A549 (cell line): ENCODE measurements at regions not wholly inside any gene's neighbourhood (a gene's known extent, or its start where the extent isn't known, plus 50 kb on each side); places are given as distances from the start of the nearest gene placed in this dataset.
A peak's percentile ranks its signal among the peaks of the same experiment; 100 is the strongest.

Source experiments
- ATAC-seq, 2 experiments: fragments of 200-7000 bp in 1 of 2; fragments of >200 bp in 1 of 2; cut with Nextera tagmentation in 1 of 2; cut with Tn5 transposase in 1 of 2; 3 replicates each; pipeline versions ENCODE4 v1.8.0 to v1.9.1; 2018 to 2020; ENCODE audit warnings: mild to moderate bottlenecking in 1 of 2, moderate library complexity in 1 of 2
- CTCF ChIA-PET: fragments of 300-600 bp; sonication (Branson Sonifier 250); formaldehyde crosslinking; extraction: SDS; loops from one replicate; lab custom pipeline; 2021; ENCODE audit warnings: antibody characterized with exemption, inconsistent platforms; lab: Yijun Ruan, JAX
- POLR2A ChIA-PET: fragments of 350-600 bp; formaldehyde crosslinking; extraction: SDS; loops from one replicate; lab custom pipeline; 2021; ENCODE audit warnings: antibody characterized with exemption, inconsistent platforms; lab: Yijun Ruan, JAX
- DNase-seq, 2 experiments: peaks; one replicate each; pipeline versions ENCODE4 v3.0.0 to v3.0.0-alpha.2; 2011 to 2016; ENCODE audit warnings: low read depth in 1 of 2, low spot score in 1 of 2
- FAIRE-seq: peaks from 2 replicates; lab custom pipeline; 2011; peaks lifted over from hg19 to GRCh38; lab: Jason Lieb, UNC
- H3K27ac ChIP-seq, 2 experiments: fragments of >200 bp; sonication (Bioruptor Twin); formaldehyde crosslinking; 3 replicates each; pipeline ENCODE4 v1.5.1; 2016 to 2017
- H3K4me1 ChIP-seq: fragments of >200 bp; sonication (Bioruptor Twin); formaldehyde crosslinking; 3 replicates; pipeline ENCODE4 v1.6.1; 2016
- H3K4me2 ChIP-seq: fragments of >200 bp; sonication (Bioruptor Twin); formaldehyde crosslinking; 3 replicates; pipeline ENCODE4 v1.6.1; 2016
- H3K4me3 ChIP-seq: fragments of >200 bp; sonication (Bioruptor Twin); formaldehyde crosslinking; 3 replicates; pipeline ENCODE4 v1.5.1; 2016
- H3K9me3 ChIP-seq: fragments of >200 bp; sonication (Bioruptor Twin); formaldehyde crosslinking; 3 replicates; pipeline ENCODE4 v1.6.1; 2016
- CBX2 ChIP-seq: fragments of 200-600 bp; sonication (generic); IDR thresholded peaks from 2 replicates; pipeline ENCODE4 v1.6.1; 2016; ENCODE audit warnings: low read depth, mild to moderate bottlenecking, borderline replicate concordance
- CBX8 ChIP-seq: fragments of 200-600 bp; sonication (generic); IDR thresholded peaks from 2 replicates; pipeline ENCODE4 v1.6.1; 2016
- CEBPB ChIP-seq, 2 experiments: fragments of >200 bp in 1 of 2; sonication (Bioruptor Twin) in 1 of 2; formaldehyde crosslinking in 1 of 2; IDR thresholded peaks; 2 replicates each; pipeline ENCODE4 v1.6.1; 2012 to 2016
- CHD2 ChIP-seq: fragments of 150-350 bp; IDR thresholded peaks from 2 replicates; pipeline ENCODE4 v1.6.1; 2014; ENCODE audit warnings: low read length; ENCODE audit not compliant: partially characterized antibody
- EP300 ChIP-seq, 2 experiments: fragments of >200 bp; sonication (Bioruptor Twin); formaldehyde crosslinking; IDR thresholded peaks; 2 replicates in 1 of 2; 3 replicates in 1 of 2; pipeline ENCODE4 v1.6.1; 2016 to 2017
- ESRRA ChIP-seq: fragments of 150-350 bp; IDR thresholded peaks from 2 replicates; pipeline ENCODE4 v1.6.1; 2014; ENCODE audit warnings: mild to moderate bottlenecking, low read length, borderline replicate concordance
- FOSL2 ChIP-seq, 2 experiments: fragments of 450-650 bp in 1 of 2; fragments of >200 bp in 1 of 2; sonication (Bioruptor Twin) in 1 of 2; formaldehyde crosslinking; IDR thresholded peaks; 2 replicates each; pipeline versions ENCODE4 v1.5.0 to v1.6.1; 2016 to 2020; ENCODE audit warnings: mild to moderate bottlenecking in 1 of 2, moderate library complexity in 1 of 2
- FOXS1 ChIP-seq: fragments of 250-450 bp; sonication (Bioruptor Pico); IDR thresholded peaks from 2 replicates; pipeline ENCODE4 v1.5.0; 2020; ENCODE audit warnings: mild to moderate bottlenecking, moderate library complexity
- GATA3 ChIP-seq: IDR thresholded peaks from 2 replicates; pipeline ENCODE4 v1.6.1; 2012; ENCODE audit warnings: borderline replicate concordance
- HOXA7 ChIP-seq: fragments of 250-450 bp; sonication (Bioruptor Pico); IDR thresholded peaks from 2 replicates; pipeline ENCODE4 v1.5.0; 2020; ENCODE audit warnings: mild to moderate bottlenecking, moderate library complexity
- HOXB13 ChIP-seq: fragments of 250-450 bp; sonication (Bioruptor Pico); IDR thresholded peaks from 2 replicates; pipeline ENCODE4 v1.5.0; 2020; ENCODE audit warnings: low read depth, mild to moderate bottlenecking, moderate library complexity
- JUN ChIP-seq, 2 experiments: fragments of >200 bp; sonication (Bioruptor Twin); formaldehyde crosslinking; IDR thresholded peaks; 2 replicates in 1 of 2; 3 replicates in 1 of 2; pipeline ENCODE4 v1.6.1; 2016 to 2017
- KDM1A ChIP-seq: fragments of 200-600 bp; sonication (generic); IDR thresholded peaks from 2 replicates; pipeline ENCODE4 v1.6.1; 2016; ENCODE audit warnings: low read depth, mild to moderate bottlenecking
- KDM5A ChIP-seq: fragments of 200-600 bp; sonication (generic); IDR thresholded peaks from 2 replicates; pipeline ENCODE4 v1.6.1; 2016; ENCODE audit warnings: antibody characterized with exemption, mild to moderate bottlenecking
- MYC ChIP-seq: IDR thresholded peaks from 2 replicates; pipeline ENCODE4 v1.6.1; 2012; ENCODE audit warnings: mild to moderate bottlenecking, inconsistent platforms, low read length, improper control_type of control experiment, borderline replicate concordance
- NFE2L2 ChIP-seq: fragments of 150-350 bp; conservative IDR thresholded peaks from 2 replicates; pipeline ENCODE4 v1.6.1; 2014; ENCODE audit warnings: low read length
- PHF8 ChIP-seq: fragments of 200-600 bp; sonication (generic); IDR thresholded peaks from 2 replicates; pipeline ENCODE4 v1.6.1; 2016; ENCODE audit warnings: low read depth, mild to moderate bottlenecking, antibody characterized with exemption, moderate library complexity, borderline replicate concordance
- POLR2AphosphoS2 ChIP-seq: conservative IDR thresholded peaks from 2 replicates; pipeline ENCODE4 v1.6.1; 2012; ENCODE audit warnings: low read length, improper control_type of control experiment, inconsistent platforms
- RARB ChIP-seq: fragments of 250-450 bp; sonication (Bioruptor Pico); IDR thresholded peaks from 2 replicates; pipeline ENCODE4 v1.8.0; 2021; ENCODE audit warnings: mild to moderate bottlenecking, moderate library complexity
- RCOR1 ChIP-seq: fragments of 150-350 bp; IDR thresholded peaks from 2 replicates; pipeline ENCODE4 v1.6.1; 2014; ENCODE audit warnings: antibody characterized with exemption, low read length, low read depth
- RNF2 ChIP-seq: fragments of 200-600 bp; sonication (generic); IDR thresholded peaks from 2 replicates; pipeline ENCODE4 v1.6.1; 2016; ENCODE audit warnings: low read depth, mild to moderate bottlenecking, antibody characterized with exemption, moderate library complexity, borderline replicate concordance
- SMC3 ChIP-seq: fragments of >200 bp; sonication (Bioruptor Twin); formaldehyde crosslinking; IDR thresholded peaks from 3 replicates; pipeline ENCODE4 v1.6.1; 2018; ENCODE audit warnings: inconsistent platforms
- SREBF2 ChIP-seq: fragments of 450-650 bp; IDR thresholded peaks from 2 replicates; pipeline ENCODE4 v1.6.1; 2014; ENCODE audit warnings: mild to moderate bottlenecking, moderate library complexity
- TP53 ChIP-seq: fragments of 250-450 bp; sonication (Bioruptor Pico); IDR thresholded peaks from 2 replicates; pipeline ENCODE4 v1.5.0; 2021; ENCODE audit warnings: mild to moderate bottlenecking, moderate library complexity
- USF2 ChIP-seq: fragments of 450-650 bp; IDR thresholded peaks from 2 replicates; pipeline ENCODE4 v1.6.1; 2014; ENCODE audit warnings: antibody characterized with exemption
- ZFP36 ChIP-seq: fragments of 450-650 bp; IDR thresholded peaks from 2 replicates; pipeline ENCODE4 v1.6.1; 2014; ENCODE audit warnings: borderline replicate concordance; ENCODE audit not compliant: partially characterized antibody
- ZNF302 ChIP-seq: fragments of 250-450 bp; sonication (Bioruptor Pico); IDR thresholded peaks from 2 replicates; pipeline ENCODE4 v1.9.0; 2021; ENCODE audit warnings: inconsistent platforms, mild to moderate bottlenecking, moderate library complexity
- ZSCAN20 ChIP-seq: fragments of 250-450 bp; sonication (Bioruptor Pico); IDR thresholded peaks from 2 replicates; pipeline ENCODE4 v1.8.0; 2022; ENCODE audit warnings: mild to moderate bottlenecking, moderate library complexity
- WGBS: methylation state at CpG from one replicate; pipeline ENCODE4 v1.1.6; 2017; ENCODE audit errors: missing lambda C conversion rate; 5-methylcytosine and 5-hydroxymethylcytosine counted together
- TF ChIP-seq, protein P1 (sequence below): IDR thresholded peaks from 2 replicates; pipeline ENCODE4 v1.6.1; 2012

- no peak for ATAC-seq
- Histone ChIP-seq H3K4me1 (no peaks in the 10 kb centered on the region), H3K4me2 (no peak overlapping the region), H3K27ac (no peak overlapping the region), H3K4me3 (no peak overlapping the region), H3K9me3 (no peaks in the 10 kb centered on the region)
- TF ChIP-seq MYC (no peak), ZSCAN20 (CRISPR knock-in tag) (no peak), PHF8 (no peak), HOXA7 (no peak), SREBF2 (no peak), POLR2AphosphoS2 (no peak), CBX2 (no peak), NFE2L2 (no peak)
- no peak for DNase-seq
- POLR2A ChIA-PET: no interaction called here
- no peak for FAIRE-seq
- WGBS: 58% methylated on average over 2 of the region's 2 CpGs
- CTCF ChIA-PET: no interaction called here
Measured at GRCh38 chr4:178811356-178811755, 1369.1 kb upstream of the AGA start.

DNA sequence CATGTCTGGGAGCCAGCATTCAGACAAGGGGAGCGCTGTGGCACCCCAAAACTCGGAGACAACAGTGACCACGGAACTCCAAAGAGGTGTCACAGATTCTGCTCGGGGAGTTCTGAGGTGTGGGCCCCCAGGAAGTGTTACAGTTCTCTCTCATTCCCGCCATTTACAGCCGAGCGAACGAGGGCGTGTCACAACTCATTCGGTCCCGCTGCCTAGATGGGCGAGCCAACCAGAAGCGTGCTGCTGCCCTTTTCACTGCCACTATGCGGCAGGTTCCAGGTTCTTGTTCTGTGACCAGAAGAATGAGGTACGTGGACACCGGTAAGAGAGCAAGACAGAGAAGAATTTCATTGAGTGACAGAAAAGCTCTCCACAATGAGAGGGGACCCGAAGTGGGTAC is 1370.6 kb upstream of the AGA start:
- DNase-seq (peak in 1 of 2 experiments; percentile 12), FAIRE-seq (no peak), ATAC-seq (peak in 1 of 2 experiments; percentile 61; a peak in 4 of 6 replicates)
- peak overlapping the region; percentile 28; the same call in 2 of the 3 replicates for H3K4me2 ChIP-seq
- CTCF ChIA-PET: no interaction called here
- H3K4me3 ChIP-seq: no peak overlapping the region
- H3K9me3 ChIP-seq: no peaks in the 10 kb centered on the region
- POLR2A ChIA-PET: no interaction called here
- TF ChIP-seq PHF8 (no peak), FOSL2 (IDR thresholded peaks at IDR 0.05) (no peak), FOSL2 (CRISPR knock-in tag; IDR thresholded peaks at IDR 0.05) (no peak), ZFP36 (no peak), MYC (no peak), JUN (IDR thresholded peaks at IDR 0.05) (no peak), CBX2 (no peak), ZNF302 (CRISPR knock-in tag) (no peak), RARB (CRISPR knock-in tag) (no peak), POLR2AphosphoS2 (no peak), USF2 (no peak), ESRRA (no peak), CHD2 (no peak), KDM1A (no peak), GATA3 (no peak), RNF2 (no peak), TP53 (CRISPR knock-in tag) (no peak)
- WGBS: 55% methylated on average over 15 of the region's 17 CpGs
- H3K4me1 ChIP-seq: no peaks in the 10 kb centered on the region
- no peak overlapping the region for H3K27ac ChIP-seq

GRCh38 chr4:178814908-178815307 is 1372.7 kb upstream of the AGA start:
- ATAC-seq: peak in 1 of 2 experiments; percentile 69; a peak in 3 of 6 replicates
- no peak for FAIRE-seq
- TF ChIP-seq EP300 (IDR thresholded peaks at IDR 0.05): no peak
- TF ChIP-seq FOSL2 (IDR thresholded peaks at IDR 0.05): no peak
- peak; percentile 40 for TF ChIP-seq FOSL2 (CRISPR knock-in tag; IDR thresholded peaks at IDR 0.05)
- TF ChIP-seq GATA3: peak; percentile 37; the same call in 1 of the 2 replicates
- TF ChIP-seq, protein P1, sequence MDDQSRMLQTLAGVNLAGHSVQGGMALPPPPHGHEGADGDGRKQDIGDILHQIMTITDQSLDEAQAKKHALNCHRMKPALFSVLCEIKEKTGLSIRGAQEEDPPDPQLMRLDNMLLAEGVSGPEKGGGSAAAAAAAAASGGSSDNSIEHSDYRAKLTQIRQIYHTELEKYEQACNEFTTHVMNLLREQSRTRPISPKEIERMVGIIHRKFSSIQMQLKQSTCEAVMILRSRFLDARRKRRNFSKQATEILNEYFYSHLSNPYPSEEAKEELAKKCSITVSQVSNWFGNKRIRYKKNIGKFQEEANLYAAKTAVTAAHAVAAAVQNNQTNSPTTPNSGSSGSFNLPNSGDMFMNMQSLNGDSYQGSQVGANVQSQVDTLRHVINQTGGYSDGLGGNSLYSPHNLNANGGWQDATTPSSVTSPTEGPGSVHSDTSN: no peak
- no peak for TF ChIP-seq SMC3
- TF ChIP-seq KDM5A: no peak
- TF ChIP-seq RCOR1: no peak
- TF ChIP-seq HOXB13 (CRISPR knock-in tag): no peak
- TF ChIP-seq CEBPB (IDR thresholded peaks at IDR 0.05): peak in 1 of 2 experiments; percentile 4; a peak in 1 of 4 replicates
- no peak for TF ChIP-seq CBX8
- TF ChIP-seq RNF2: no peak
- no peak for TF ChIP-seq FOXS1 (CRISPR knock-in tag)
- 42% methylated on average over 2 of the region's 2 CpGs for WGBS
- no peak overlapping the region for H3K27ac ChIP-seq
- no peaks in the 10 kb centered on the region for H3K4me1 ChIP-seq
- no peak overlapping the region for H3K4me2 ChIP-seq
- CTCF ChIA-PET: no interaction called here
- POLR2A ChIA-PET: no interaction called here
- H3K4me3 ChIP-seq: no peak overlapping the region
- peak in 1 of 2 experiments; percentile 43 for DNase-seq
- no peaks in the 10 kb centered on the region for H3K9me3 ChIP-seq
